ENCODE measurements at regions not wholly inside any gene's neighbourhood (a gene's known extent, or its start where the extent isn't known, plus 50 kb on each side); places are given as distances from the start of the nearest gene placed in this dataset.

DNA sequence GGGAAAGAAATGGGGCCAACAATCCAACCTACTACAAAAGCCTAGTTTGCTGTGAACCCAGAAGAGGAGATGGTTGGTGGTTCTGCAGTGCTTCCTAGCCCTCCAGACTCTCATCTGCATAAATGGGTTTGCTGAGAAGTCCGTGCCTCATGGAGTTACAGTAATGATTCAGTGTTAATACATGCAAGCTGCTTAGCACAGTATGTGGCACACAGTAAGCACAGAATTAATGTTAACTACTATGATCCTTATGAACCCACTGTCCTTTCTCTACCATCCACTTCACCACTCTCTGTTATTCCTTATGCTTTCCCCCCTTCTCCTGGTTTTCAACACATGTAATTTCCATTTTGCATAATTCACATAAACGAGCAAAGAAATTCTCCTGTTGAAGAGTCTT, 100.0 kb downstream of the ACTBL2 start:
- Mint-ChIP-seq H3K4me3 (no peak overlapping the region), H3K9me3 (peaks cover 0 to 3% of the 10 kb centered on the region in 2 donors), H3K27me3 (ENCODE audit: low read depth in 2 of 2) (peaks cover 0 to 2% of the 10 kb centered on the region in 2 donors), H3K4me1 (no peaks in the 10 kb centered on the region), H3K27ac (no peak overlapping the region), H3K36me3 (no peaks in the 10 kb centered on the region)
- Histone ChIP-seq H3K9me3 (ENCODE audit: control insufficient read depth, insufficient read depth, low read length) (no peaks in the 10 kb centered on the region), H3K4me3 (ENCODE audit: low read length) (no peak overlapping the region), H3K4me1 (ENCODE audit: control insufficient read depth, insufficient read depth, low read length) (no peaks in the 10 kb centered on the region), H3K36me3 (ENCODE audit: control insufficient read depth, insufficient read depth, low read length) (no peaks in the 10 kb centered on the region), H3K27me3 (ENCODE audit: control insufficient read depth, insufficient read depth, low read length) (no peaks in the 10 kb centered on the region), H3K27ac (ENCODE audit: low read length) (no peak overlapping the region)
- TF ChIP-seq, protein P1, sequence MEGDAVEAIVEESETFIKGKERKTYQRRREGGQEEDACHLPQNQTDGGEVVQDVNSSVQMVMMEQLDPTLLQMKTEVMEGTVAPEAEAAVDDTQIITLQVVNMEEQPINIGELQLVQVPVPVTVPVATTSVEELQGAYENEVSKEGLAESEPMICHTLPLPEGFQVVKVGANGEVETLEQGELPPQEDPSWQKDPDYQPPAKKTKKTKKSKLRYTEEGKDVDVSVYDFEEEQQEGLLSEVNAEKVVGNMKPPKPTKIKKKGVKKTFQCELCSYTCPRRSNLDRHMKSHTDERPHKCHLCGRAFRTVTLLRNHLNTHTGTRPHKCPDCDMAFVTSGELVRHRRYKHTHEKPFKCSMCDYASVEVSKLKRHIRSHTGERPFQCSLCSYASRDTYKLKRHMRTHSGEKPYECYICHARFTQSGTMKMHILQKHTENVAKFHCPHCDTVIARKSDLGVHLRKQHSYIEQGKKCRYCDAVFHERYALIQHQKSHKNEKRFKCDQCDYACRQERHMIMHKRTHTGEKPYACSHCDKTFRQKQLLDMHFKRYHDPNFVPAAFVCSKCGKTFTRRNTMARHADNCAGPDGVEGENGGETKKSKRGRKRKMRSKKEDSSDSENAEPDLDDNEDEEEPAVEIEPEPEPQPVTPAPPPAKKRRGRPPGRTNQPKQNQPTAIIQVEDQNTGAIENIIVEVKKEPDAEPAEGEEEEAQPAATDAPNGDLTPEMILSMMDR (IDR thresholded peaks at IDR 0.05) = no peak
- intact Hi-C loops (cut with micrococcal nuclease) = no loop called here
- ATAC-seq = no peak
- no peak for DNase-seq
- WGBS (ENCODE audit: insufficient coverage) = 83% methylated on average over 1 of the region's 2 CpGs

DNA sequence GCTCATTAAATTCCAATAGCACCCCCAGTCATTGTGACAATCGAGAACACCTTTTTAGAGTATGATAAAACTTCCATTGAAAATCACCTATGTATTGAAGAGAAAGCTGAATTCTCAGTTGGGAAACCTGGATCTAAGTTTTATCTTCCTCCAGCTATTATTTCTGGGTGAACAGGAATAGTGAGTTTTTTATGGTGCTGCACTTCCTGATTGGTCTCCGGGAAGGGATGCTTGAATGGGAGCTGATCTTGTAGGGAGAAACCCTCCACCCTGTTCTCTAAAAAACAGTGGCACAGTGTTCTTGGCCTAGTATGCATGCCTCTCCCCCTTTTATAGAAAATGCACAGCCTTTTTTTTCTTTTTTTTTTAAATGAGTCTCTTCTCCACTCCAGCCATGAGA, 112.2 kb downstream of the ACTBL2 start:
- ATAC-seq = no peak
- Mint-ChIP-seq H3K27me3 (ENCODE audit: low read depth in 2 of 2) (peaks cover 0 to 11% of the 10 kb centered on the region in 2 donors), H3K9me3 (peaks cover 0 to 2% of the 10 kb centered on the region in 2 donors), H3K4me3 (no peak overlapping the region), H3K36me3 (no peaks in the 10 kb centered on the region), H3K4me1 (no peaks in the 10 kb centered on the region), H3K27ac (no peak overlapping the region)
- H3K4me1 ChIP-seq (ENCODE audit: control insufficient read depth, insufficient read depth, low read length) = no peaks in the 10 kb centered on the region
- H3K4me3 ChIP-seq (ENCODE audit: low read length) = no peak overlapping the region
- H3K27me3 ChIP-seq (ENCODE audit: control insufficient read depth, insufficient read depth, low read length) = no peaks in the 10 kb centered on the region
- TF ChIP-seq, protein P1 (IDR thresholded peaks at IDR 0.05) = no peak
- intact Hi-C loops (cut with micrococcal nuclease) = no loop called here
- WGBS (ENCODE audit: insufficient coverage) = 100% methylated on average over 1 of the region's 2 CpGs
- H3K27ac ChIP-seq (ENCODE audit: low read length) = no peak overlapping the region
- H3K36me3 ChIP-seq (ENCODE audit: control insufficient read depth, insufficient read depth, low read length) = no peaks in the 10 kb centered on the region
- no peak for DNase-seq
- no peaks in the 10 kb centered on the region for H3K9me3 ChIP-seq (ENCODE audit: control insufficient read depth, insufficient read depth, low read length)

DNA sequence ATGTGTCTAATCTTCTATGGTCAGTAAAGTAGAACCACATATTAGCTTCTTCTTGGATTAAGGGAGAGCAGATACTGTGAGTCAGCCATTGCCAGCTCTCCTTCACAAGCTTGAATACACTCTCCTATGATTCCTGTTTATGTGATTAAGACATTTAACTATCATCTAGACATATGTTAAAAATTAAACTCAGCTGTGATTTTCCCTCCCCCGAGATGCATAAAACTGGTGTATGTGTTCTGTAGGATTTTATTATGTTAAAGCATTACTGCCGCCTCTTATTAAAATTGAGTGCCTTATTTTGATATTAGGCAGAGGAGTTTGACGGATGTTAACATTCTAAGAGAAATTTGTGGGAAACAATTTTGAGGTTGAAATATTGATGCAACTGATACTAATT, 114.6 kb downstream of the ACTBL2 start:
- H3K4me1 ChIP-seq (ENCODE audit: control insufficient read depth, insufficient read depth, low read length) = no peaks in the 10 kb centered on the region
- Mint-ChIP-seq H3K27ac (no peak overlapping the region), H3K4me3 (no peak overlapping the region), H3K27me3 (ENCODE audit: low read depth in 2 of 2) (peaks cover 0 to 11% of the 10 kb centered on the region in 2 donors), H3K36me3 (no peaks in the 10 kb centered on the region), H3K4me1 (no peaks in the 10 kb centered on the region), H3K9me3 (no peaks in the 10 kb centered on the region)
- no peak for ATAC-seq
- no peak overlapping the region for H3K4me3 ChIP-seq (ENCODE audit: low read length)
- 100% methylated on average over 3 of the region's 3 CpGs for WGBS (ENCODE audit: insufficient coverage)
- DNase-seq = no peak
- H3K27me3 ChIP-seq (ENCODE audit: control insufficient read depth, insufficient read depth, low read length) = no peaks in the 10 kb centered on the region
- TF ChIP-seq, protein P1 (IDR thresholded peaks at IDR 0.05) = no peak
- intact Hi-C loops (cut with micrococcal nuclease) = no loop called here
- H3K27ac ChIP-seq (ENCODE audit: low read length) = no peak overlapping the region
- no peaks in the 10 kb centered on the region for H3K9me3 ChIP-seq (ENCODE audit: control insufficient read depth, insufficient read depth, low read length)
- H3K36me3 ChIP-seq (ENCODE audit: control insufficient read depth, insufficient read depth, low read length) = no peaks in the 10 kb centered on the region

DNA sequence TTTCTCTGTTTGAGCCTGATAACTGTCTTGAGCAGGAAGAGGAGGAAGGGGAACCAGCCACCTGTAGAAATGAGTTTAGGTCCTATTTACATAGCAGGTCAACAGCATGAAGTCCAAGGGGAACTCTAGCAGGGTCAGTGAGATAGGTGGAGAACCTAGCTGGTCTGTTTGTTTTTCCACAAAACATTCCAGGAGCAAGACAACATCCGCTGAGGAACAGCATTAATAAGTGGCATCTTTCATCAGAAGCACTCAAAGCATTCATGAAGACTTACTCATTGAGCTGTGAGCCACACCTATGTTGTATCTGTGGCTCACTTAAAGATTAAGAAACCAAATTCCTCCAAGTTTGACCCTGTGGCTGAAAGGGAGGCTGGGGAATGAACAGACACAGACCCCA, 115.9 kb downstream of the ACTBL2 start:
- Histone ChIP-seq H3K4me3 (ENCODE audit: low read length) (no peak overlapping the region), H3K9me3 (ENCODE audit: control insufficient read depth, insufficient read depth, low read length) (no peaks in the 10 kb centered on the region), H3K27me3 (ENCODE audit: control insufficient read depth, insufficient read depth, low read length) (no peaks in the 10 kb centered on the region), H3K36me3 (ENCODE audit: control insufficient read depth, insufficient read depth, low read length) (no peaks in the 10 kb centered on the region), H3K27ac (ENCODE audit: low read length) (no peak overlapping the region), H3K4me1 (ENCODE audit: control insufficient read depth, insufficient read depth, low read length) (no peaks in the 10 kb centered on the region)
- TF ChIP-seq, protein P1 (IDR thresholded peaks at IDR 0.05) = no peak
- intact Hi-C loops (cut with micrococcal nuclease) = no loop called here
- no peaks in the 10 kb centered on the region for H3K36me3 Mint-ChIP-seq
- no peak for DNase-seq
- H3K27ac Mint-ChIP-seq = no peak overlapping the region
- no peak overlapping the region for H3K4me3 Mint-ChIP-seq
- no peaks in the 10 kb centered on the region for H3K27me3 Mint-ChIP-seq (ENCODE audit: low read depth in 2 of 2)
- WGBS (ENCODE audit: insufficient coverage) = 89% methylated on average over 1 of the region's 1 CpG
- ATAC-seq = no peak
- no peaks in the 10 kb centered on the region for H3K9me3 Mint-ChIP-seq
- no peaks in the 10 kb centered on the region for H3K4me1 Mint-ChIP-seq
